ENCODE measurements at regions not wholly inside any gene's neighbourhood (a gene's known extent, or its start where the extent isn't known, plus 50 kb on each side); places are given as distances from the start of the nearest gene placed in this dataset.

DNA sequence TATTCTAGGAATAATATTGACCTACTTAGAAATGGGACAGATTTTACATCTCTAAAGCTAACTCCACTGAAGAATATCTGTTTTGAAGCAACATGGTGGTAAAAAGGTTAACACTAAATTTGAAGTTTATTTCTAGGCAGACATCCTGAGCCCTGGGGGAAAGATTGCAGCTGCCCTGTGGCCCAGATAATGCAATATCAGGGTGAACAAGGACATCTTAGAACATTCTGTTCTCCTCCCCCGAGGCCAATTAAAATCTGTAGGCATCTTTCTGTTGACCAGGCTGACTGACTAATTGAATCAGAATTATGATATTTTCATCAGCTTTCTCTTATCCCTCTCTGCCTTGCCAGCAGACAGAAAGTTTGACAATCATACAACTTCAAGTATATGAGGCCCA, 149.8 kb upstream of the DUSP10 start:
- POLR2A ChIA-PET: interaction anchor here (0.7 to 1.2 kb wide), 3 partner anchors 53 to 150 kb away, joined by 3 read pairs; partner anchors contain the start of gene DUSP10
- TF ChIP-seq, protein P1, sequence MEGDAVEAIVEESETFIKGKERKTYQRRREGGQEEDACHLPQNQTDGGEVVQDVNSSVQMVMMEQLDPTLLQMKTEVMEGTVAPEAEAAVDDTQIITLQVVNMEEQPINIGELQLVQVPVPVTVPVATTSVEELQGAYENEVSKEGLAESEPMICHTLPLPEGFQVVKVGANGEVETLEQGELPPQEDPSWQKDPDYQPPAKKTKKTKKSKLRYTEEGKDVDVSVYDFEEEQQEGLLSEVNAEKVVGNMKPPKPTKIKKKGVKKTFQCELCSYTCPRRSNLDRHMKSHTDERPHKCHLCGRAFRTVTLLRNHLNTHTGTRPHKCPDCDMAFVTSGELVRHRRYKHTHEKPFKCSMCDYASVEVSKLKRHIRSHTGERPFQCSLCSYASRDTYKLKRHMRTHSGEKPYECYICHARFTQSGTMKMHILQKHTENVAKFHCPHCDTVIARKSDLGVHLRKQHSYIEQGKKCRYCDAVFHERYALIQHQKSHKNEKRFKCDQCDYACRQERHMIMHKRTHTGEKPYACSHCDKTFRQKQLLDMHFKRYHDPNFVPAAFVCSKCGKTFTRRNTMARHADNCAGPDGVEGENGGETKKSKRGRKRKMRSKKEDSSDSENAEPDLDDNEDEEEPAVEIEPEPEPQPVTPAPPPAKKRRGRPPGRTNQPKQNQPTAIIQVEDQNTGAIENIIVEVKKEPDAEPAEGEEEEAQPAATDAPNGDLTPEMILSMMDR (IDR thresholded peaks at IDR 0.05): no peak
- DNase-seq: no peak
- Mint-ChIP-seq H3K4me1 (peaks cover 17% of the 10 kb centered on the region), H3K27me3 (no peaks in the 10 kb centered on the region), H3K36me3 (ENCODE audit: low read depth) (no peaks in the 10 kb centered on the region), H3K9me3 (no peaks in the 10 kb centered on the region), H3K27ac (no peak overlapping the region), H3K4me3 (no peak overlapping the region)
- CTCF ChIA-PET: interaction anchor here (0.5 kb wide), 1 partner anchor 1012 kb away, joined by 3 read pairs; no protein-coding TSS in a partner anchor
- no peak for ATAC-seq (ENCODE audit: low read depth)
- intact Hi-C loops (cut with micrococcal nuclease): loop anchor here (1.0 kb wide), 1 partner anchor 413 kb away; no protein-coding TSS in a partner anchor

DNA sequence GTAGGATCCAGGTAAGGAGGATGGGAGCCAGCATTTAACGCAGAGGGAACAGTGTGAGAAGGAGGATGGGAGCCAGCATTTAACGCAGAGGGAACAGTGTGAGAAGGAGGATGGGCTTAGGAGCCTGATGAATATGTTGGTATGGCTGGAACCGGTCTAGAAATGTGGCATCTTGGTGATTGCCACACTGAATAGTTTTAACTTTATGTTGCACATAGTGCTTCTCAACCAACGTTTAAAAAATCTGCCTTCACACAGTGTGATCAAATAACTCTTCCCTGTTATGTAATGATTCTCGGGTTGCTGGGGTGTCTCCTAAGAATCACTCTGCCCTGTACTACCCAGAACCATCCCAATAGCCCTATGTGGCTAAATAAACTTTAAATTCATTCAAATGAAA, 146.9 kb upstream of the DUSP10 start:
- CTCF ChIA-PET: no interaction called here
- Mint-ChIP-seq H3K27me3 (no peaks in the 10 kb centered on the region), H3K4me3 (no peak overlapping the region), H3K4me1 (peaks cover 17% of the 10 kb centered on the region), H3K27ac (no peak overlapping the region), H3K36me3 (ENCODE audit: low read depth) (no peaks in the 10 kb centered on the region), H3K9me3 (no peaks in the 10 kb centered on the region)
- intact Hi-C loops (cut with micrococcal nuclease): loop anchor here (2.0 kb wide), 1 partner anchor 50 kb away; no protein-coding TSS in a partner anchor
- TF ChIP-seq, protein P1 (IDR thresholded peaks at IDR 0.05): no peak
- DNase-seq (no peak), ATAC-seq (ENCODE audit: low read depth) (no peak)
- POLR2A ChIA-PET: interaction anchor here (1.3 to 1.4 kb wide), 2 partner anchors 112 to 147 kb away, joined by 3 to 4 read pairs; partner anchors contain the start of gene DUSP10

DNA sequence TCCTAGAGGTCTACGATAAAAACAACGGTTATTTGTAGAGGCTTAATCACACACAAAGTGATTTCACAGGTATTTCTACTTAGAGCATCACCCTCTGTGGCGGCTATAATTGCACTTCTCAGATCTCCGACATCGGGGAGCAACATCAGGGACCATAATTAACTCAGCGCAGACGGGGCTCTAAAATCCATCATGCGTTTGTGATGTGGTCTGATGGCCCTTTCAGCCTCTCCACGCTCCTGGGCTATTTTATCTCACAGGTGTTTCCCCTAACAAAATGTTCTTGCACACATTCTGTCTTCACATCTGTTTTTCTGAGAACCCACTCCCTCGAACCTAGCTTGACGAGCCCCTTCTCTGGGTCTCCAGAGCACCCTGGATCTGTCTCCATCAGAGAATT, 146.3 kb upstream of the DUSP10 start:
- no peak overlapping the region for H3K27ac Mint-ChIP-seq
- CTCF ChIA-PET: no interaction called here
- ATAC-seq (ENCODE audit: low read depth) (peak; percentile 70), DNase-seq (no peak)
- intact Hi-C loops (cut with micrococcal nuclease): loop anchor here (2.0 kb wide), 1 partner anchor 51 kb away; no protein-coding TSS in a partner anchor
- no peak overlapping the region for H3K4me3 Mint-ChIP-seq
- no peaks in the 10 kb centered on the region for H3K36me3 Mint-ChIP-seq (ENCODE audit: low read depth)
- H3K27me3 Mint-ChIP-seq: no peaks in the 10 kb centered on the region
- no peaks in the 10 kb centered on the region for H3K9me3 Mint-ChIP-seq
- TF ChIP-seq, protein P1 (IDR thresholded peaks at IDR 0.05): no peak
- peaks cover 19% of the 10 kb centered on the region for H3K4me1 Mint-ChIP-seq
- POLR2A ChIA-PET: interaction anchor here (1.3 to 1.4 kb wide), 2 partner anchors 111 to 146 kb away, joined by 3 to 4 read pairs; partner anchors contain the start of gene DUSP10

DNA sequence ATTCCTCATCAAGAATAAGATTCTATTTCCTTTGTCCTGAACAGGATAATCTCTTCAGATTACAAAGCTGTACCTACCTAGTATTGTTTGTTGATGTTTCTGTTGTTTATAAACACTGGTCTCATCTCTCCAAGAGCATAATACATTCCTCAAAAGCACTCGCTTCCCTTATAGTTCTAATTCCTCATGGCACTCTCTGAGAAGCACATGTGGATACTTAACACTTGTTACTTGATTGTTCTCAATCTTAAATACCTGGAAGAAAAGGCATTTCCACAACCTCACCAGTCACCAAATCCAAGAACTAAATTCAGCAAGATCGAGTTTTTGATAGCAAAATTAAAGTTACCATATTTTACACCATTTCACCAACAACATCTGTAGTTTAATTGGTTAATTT, 145.9 kb upstream of the DUSP10 start:
- no peak overlapping the region for H3K4me3 Mint-ChIP-seq
- no peaks in the 10 kb centered on the region for H3K36me3 Mint-ChIP-seq (ENCODE audit: low read depth)
- no peak for DNase-seq
- H3K27ac Mint-ChIP-seq: no peak overlapping the region
- CTCF ChIA-PET: no interaction called here
- peaks cover 21% of the 10 kb centered on the region for H3K4me1 Mint-ChIP-seq
- POLR2A ChIA-PET: interaction anchor here (0.9 to 1.4 kb wide), 3 partner anchors 111 to 146 kb away, joined by 3 to 4 read pairs (median 3); partner anchors contain the start of gene DUSP10
- no peak for ATAC-seq (ENCODE audit: low read depth)
- no peaks in the 10 kb centered on the region for H3K9me3 Mint-ChIP-seq
- TF ChIP-seq, protein P1 (IDR thresholded peaks at IDR 0.05): no peak
- intact Hi-C loops (cut with micrococcal nuclease): loop anchor here (2.0 kb wide), 1 partner anchor 51 kb away; no protein-coding TSS in a partner anchor
- no peaks in the 10 kb centered on the region for H3K27me3 Mint-ChIP-seq

DNA sequence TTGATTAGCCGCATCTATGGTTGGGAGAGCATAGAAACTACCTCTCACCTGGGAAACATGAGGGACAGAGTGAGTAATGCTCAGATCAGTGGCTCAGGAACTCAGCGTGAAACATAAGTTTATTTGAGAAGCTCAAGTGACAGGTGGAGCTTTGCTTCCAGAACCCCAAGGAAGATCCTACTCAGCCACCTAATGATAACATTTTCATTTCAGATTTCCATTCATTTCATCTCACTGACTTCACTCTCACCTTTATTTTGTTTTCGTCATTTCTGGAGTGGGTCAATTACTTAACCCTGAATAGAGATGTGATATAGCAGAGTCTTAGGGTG, 145.5 kb upstream of the DUSP10 start:
- ATAC-seq (ENCODE audit: low read depth) (no peak), DNase-seq (no peak)
- TF ChIP-seq, protein P1 (IDR thresholded peaks at IDR 0.05): no peak
- intact Hi-C loops (cut with micrococcal nuclease): no loop called here
- no peak overlapping the region for H3K27ac Mint-ChIP-seq
- no peak overlapping the region for H3K4me3 Mint-ChIP-seq
- H3K9me3 Mint-ChIP-seq: no peaks in the 10 kb centered on the region
- H3K36me3 Mint-ChIP-seq (ENCODE audit: low read depth): no peaks in the 10 kb centered on the region
- no peaks in the 10 kb centered on the region for H3K27me3 Mint-ChIP-seq
- H3K4me1 Mint-ChIP-seq: peaks cover 25% of the 10 kb centered on the region
- POLR2A ChIA-PET: interaction anchor here (0.9 kb wide), 1 partner anchor 145 kb away, joined by 3 read pairs; the partner anchor contains the start of gene DUSP10
- CTCF ChIA-PET: no interaction called here
